GM21423 (cell line): ENCODE measurements at regions not wholly inside any gene's neighbourhood (a gene's known extent, or its start where the extent isn't known, plus 50 kb on each side); places are given as distances from the start of the nearest gene placed in this dataset.

Experiments
- ATAC-seq: cut with Tn5 transposase; IDR thresholded peaks from one replicate; pipeline ENCODE4 v1.9.1; 2021; ENCODE audit warnings: mild to moderate bottlenecking, moderate library complexity; ENCODE audit not compliant: unreplicated experiment

DNA sequence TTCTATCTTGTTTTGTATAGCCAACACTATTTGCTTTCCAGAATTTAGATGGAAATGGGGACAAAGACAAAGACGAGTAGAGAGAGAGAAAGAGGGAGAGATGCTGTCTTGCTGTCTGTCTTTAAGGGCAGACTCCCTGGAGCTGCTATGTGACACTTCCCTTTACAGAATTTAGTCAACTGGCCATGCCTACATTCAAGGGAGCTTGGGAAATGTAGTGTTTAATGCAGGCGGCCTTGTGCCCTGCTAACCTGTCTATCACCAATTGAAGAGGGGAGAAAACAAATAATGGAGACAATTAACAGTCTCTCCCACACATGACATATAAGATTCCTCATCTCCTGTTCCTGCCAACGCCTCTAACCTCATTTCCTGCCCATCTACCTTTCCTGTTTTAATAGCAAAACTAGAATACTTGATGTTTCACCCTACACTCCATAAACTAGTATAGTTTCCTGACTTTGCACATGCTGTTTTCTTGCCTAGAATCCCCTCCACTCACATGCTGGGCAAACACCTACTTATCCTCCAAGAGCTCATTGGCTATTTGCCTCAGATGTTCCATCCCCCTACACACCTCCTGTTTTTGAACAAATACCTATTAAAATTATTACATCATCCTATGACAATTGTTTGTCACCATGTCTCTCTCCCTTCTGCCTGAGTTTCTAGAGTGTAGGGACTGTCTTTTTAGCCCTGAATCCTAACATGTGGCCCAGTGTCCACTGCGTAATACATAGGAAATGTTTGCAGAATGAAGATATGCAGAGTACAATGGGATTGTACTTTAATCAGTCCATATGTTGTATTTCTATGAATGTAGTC is 117.2 kb downstream of the SLC25A24 start:
- no peak for ATAC-seq

DNA sequence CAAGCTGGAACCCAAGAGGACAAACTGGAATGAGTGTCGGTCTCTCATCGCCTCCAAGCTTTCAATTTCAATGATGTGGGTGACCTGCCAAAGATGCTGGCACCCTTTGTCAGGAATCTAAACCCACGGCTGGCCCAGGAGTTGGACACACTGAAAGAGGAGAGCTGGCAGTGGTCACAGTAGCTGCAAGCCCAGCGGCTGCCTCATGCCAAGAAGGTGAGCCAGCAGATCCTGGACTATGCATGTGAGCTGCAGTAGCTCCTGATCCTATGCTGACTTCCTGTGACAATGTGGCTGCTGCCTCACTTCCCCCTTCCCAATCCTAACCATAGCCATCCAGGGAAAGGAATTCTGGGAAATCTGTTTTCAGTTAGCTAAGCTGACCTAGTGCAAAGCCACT is 117.0 kb upstream of the VAV3 start:
- no peak for ATAC-seq

DNA sequence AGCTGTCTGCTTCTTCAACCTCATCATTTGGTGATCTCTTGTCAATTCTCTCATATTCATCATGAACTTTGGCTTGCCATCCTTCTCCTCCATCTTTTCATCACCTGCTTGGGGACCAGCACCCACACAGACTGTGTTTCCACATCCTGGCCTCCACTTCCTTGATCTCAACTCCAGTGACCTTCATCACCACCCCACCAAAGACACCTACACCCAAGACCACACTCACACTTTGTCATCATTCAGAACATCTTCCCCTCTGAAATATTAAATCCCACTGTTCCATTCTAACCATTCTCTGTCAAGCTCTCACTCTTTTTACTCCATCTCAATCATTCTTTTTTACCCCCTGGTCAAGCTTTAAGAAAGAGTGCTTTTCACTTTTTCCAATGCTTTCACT is 115.5 kb upstream of the VAV3 start:
- ATAC-seq = no peak

DNA sequence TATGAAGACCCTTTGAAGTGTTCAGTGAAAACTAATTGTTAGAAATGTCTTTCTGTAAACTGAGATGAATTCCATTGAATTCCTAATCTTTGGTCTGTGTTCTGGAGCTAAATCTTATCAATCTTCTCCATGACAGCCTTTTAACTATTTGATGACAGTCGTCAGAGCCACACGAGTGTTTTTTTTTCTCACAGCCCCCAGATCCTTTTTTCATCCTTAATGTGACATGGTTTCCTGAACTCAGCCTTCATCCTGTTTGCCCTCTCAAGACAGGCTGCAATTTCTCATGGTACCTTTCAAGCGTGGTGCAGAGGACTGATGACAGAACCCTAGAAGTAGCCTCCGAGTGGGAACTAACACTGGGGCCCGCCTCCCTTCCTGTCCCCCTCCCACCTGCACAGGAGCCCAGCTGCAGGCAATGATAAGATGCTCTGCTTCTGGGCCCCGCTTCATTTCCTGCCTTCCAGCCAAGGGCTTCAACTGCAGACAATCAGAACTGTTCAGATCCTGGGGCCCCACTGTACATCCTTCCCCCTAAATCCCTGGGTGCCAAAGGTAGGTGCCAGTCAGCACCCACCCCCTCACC is 114.6 kb upstream of the VAV3 start:
- ATAC-seq = no peak

DNA sequence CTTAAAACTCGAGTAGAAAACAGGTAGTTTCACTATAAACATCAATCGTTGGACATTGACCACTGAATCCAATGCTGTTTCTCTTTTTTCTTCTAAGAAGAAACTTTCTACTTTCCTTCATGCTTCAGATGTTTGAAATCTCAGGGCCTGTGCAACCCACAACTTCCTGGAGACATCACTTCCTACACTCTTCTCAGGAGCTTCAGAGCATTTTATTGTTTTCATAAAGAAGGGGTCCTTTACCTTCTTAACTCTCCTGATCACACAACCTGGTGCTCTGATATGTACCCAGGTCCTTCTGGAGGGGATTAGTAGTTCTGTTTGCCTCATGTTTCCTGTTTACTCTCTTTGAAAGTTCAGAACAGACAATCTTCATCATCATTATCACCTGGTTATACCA is 113.0 kb upstream of the VAV3 start:
- no peak for ATAC-seq

DNA sequence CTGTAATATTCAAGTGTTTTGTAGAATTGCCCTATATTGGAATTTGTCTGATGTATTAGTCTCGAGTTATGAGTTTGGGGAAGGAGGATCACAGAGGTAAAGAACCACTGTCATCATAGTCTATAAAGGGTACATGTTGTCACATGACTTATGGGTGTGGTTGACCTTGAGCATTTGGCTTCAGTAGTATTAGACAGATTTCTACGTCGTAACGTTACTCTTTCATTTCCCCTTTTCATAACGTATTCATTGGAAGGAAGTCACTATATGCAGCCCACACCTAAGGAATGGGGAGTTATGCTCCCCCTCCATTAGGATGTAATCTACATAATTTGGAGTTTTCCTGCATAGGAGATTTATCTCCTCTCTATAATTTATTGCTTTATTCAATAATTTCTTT is 110.1 kb upstream of the VAV3 start:
- ATAC-seq = peak; percentile 76

DNA sequence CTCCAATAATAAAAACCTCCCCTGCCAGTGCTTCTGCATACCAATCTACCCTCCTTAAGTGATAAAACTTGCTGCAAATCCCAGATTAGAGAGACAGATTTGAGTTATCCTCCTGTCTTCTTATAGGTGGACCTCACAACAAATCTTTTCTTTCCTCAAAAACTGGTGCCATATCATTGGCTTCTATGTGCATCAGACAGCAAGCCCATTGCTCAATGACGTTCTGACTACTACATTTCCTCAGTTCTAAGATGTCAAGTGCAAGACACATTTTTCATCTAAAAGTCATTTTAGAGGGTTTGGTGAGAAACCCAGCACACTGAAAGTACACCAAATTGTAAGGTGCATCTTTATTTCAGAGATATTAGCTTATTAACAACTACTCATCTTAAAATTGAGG is 107.8 kb upstream of the VAV3 start:
- no peak for ATAC-seq

DNA sequence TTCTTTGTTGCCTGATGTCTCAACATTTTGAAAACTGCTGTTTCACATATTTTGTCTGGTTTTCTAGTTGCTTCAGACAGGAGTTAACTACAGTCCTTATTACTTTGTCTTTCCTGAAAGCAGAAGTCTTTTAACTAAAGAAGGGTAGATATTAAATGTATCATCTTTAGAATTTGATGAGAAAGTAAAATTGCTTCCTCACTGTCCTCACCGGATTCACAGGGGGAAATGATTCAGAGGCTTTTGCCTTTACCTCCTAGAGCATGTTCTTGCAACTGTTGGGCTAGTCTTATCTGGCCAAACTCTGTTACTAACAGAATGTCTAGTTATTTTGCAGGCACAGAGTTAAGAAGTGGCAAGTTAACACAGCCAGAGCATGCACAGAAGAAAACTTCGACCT is 107.2 kb upstream of the VAV3 start:
- ATAC-seq = no peak

DNA sequence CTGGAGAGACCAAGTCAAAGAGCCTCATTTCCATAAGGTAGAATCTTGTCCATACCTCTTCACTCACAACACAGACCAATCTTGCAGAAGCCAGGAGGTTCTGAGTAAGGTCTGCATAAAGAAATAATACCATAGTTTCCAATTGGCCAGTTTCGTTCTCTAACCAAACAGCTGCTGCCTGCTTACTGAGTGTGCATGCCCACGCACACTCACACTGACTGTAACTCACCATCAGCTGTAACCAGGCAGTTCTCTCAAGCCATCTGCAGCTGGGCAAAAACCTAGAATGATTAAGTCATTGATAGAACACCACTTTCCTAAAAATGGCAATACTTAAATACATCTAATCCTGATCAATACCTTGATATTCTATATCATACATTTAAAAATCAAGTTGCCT is 106.6 kb upstream of the VAV3 start:
- ATAC-seq = no peak

DNA sequence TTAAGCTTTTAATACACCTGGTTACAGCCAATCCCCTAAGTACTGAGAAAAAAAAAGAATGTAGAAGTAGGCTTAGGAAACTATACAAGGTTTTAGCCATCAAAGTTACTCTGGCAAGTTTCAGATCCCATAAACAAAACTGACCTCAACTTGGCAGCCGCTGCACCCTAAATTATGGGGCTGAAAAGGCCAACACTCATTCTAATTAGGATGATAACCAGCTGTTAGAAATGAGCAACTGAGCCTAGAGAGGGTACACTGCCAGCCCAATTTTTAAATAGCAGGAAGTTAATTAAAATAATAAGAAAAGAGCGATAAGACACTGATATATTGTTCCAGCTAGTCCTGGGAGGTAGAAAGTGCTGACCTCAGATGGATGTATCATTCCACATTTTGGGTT is 105.7 kb upstream of the VAV3 start:
- ATAC-seq = no peak

DNA sequence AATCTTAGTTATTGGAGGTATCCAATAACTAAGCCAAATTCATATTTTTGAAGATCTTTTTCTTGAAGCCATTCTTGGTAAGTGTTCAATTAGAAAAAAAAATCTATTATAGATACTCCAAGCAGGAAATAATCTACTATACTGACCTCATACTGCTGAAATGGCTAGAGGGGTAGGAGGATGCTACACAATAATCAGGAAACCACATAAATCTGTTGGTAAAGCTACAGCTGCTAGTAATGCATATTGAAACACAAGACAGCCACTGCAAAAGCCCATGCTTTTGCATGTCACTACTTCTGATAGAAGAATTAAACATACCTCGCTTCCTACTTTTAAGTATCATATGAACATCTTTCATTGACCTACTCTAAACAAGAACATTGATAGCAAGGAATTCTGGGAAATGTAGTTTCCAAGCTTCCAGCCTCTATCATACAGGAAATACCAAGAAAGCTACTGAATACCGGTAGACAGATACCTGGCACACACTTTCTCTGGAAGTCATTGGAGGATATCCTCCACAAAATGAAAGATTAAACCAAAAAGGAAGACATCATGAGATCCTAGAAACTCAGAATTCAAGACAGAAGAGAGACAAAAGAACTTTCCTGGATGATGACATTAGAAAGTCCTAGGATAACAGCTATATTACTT is 103.0 kb upstream of the VAV3 start:
- ATAC-seq = no peak

DNA sequence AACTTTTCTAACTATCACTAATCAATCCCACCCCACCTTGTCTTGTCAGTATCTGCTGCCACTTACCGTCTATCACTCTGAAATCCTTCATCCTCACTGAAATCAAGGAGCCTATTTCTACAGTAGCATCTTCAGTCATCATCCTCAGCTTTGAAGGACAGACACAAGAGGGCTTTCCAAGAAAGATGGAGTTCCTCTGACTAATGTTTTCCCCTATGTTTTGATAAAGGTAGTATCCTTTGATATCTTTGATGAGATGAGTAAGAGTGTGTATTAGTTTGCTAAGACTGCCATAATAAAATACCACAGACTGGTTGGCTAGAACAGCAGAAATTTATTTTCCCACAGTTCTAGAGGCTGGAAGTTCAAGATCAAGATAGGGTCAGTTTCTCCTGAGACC is 101.8 kb upstream of the VAV3 start:
- ATAC-seq = no peak

DNA sequence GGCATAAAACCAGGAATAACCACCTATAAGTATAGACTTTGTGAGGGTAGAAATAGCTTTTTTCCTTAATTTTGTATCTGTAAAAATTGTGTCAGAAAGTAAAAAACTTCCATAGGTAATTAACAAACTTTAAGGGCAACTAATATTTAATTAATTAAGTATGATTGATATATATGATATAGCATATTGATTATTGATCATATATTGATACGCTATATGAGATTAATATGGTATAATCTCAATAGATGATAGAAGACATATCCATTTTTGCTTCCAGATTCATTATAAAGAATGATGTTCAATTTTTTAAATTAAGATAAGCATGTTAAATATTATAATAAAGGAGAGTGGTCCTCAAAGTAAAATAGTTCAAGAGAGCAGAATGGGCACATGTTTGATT is 99.3 kb upstream of the VAV3 start:
- no peak for ATAC-seq

DNA sequence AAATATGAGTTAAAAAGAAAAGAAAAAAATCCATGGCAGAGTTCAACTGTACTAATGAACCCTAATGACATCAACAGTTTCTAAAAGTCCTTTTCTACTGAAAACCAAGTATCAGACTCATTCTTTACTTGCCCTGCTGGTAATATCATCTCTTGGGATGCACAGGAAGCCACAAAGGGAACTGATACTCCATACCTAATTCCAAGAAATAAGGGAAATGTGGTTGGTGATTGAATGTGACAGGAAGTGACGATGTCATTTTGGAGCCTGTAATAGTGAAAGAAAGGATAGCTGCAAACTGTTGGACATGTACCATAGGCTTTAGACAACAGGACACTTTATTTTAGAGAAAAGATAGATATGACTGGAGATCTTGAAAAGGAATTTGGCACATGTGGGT is 98.7 kb upstream of the VAV3 start:
- ATAC-seq = no peak

DNA sequence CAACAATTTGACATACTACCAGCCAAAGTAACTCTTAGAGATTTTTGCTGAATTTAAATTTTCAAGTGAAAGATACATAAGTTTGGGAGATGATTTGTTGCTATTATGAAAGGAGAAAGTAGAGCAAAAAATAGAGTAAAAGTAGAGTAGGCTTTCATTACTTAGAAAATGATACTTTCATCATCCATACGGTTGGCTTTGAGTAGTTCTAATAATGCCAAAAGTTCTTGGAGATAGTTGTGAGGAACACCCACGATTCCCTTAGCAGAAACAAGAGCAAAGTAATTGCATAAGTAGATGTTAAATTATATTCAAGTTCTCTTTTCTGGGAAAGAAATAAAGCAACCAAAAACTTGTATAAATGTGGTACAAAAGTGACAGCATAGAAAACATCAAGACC is 95.0 kb upstream of the VAV3 start:
- ATAC-seq = no peak

DNA sequence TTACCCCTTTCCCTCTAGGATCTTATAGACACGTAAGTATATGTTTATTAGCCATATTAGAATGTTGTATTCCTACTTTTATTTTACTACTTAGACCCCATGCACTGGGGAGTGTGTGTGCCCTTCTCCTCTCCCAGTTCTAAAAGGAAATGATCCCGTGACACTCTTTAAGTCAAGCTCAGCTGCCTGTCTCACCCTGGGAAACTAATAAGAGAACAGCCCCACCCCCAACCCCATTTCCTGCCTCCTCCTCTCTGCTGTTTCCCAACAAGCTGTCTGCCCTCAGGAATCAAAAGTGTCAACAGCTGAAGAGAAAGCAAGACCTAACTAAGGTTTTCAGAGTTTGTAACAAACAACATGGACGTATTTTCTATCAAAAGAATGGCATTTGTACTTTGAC is 92.6 kb upstream of the VAV3 start:
- no peak for ATAC-seq

DNA sequence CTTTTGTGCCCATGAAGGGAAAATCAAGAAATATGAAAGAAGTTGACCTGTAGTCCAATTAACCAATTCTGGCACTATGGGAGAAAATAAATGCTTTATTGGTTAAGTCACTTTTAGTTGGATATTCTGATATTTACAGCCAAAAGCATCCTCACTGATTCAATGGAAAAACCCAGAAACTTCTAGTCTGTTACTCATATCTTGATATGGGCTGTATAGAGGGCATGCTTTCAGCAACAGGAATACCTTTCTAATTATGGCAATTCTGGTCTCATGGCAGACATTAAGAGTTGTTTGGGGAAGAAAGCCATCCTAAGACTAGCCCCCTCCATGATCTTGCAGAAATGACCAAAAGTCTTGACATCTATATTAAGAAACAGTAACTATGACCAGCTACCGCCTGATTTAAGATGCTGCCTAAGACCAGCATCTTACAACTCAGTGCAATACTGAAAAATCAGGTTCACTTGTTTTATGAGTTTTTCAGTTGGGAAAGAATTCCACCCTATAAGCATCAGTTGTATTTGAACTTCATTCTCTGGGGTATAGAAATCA is 91.5 kb upstream of the VAV3 start:
- ATAC-seq = no peak

DNA sequence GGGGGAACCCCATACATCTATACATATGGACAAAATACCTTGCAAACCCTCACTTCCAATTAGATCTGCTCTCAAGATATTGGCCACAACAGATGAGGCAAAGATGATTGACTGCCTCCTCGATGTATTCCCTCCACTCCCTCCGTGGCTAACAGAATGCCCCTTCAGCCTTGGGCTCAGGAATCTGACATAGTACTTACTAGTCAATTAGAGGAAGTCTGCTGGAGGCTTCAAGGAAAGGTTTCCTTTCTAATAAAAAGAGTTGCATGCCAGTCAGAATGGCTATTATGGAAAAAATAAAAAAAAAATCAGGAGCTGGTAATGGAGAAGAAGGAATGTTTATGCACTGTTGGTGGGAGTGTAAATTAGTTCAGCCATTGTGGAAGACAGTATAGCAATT is 90.4 kb upstream of the VAV3 start:
- ATAC-seq = no peak

DNA sequence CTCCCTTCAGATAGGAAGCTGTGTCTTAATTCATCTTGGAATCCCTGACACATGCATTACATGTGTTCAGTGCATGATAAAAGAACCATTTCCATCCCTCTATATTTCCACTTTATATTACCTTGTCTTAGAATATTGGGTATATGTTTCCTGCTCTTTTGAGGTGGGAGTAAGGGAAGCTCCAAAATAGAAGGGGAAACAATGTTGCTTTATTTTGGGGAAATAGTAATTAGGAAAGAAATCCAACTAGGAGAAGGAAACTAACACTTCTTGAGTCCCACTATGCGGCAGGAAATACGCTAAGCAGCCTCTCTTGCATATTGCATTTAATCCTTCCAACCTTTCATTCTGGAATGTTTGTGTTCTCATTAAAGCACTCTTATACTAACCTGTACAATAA is 89.4 kb upstream of the VAV3 start:
- ATAC-seq = no peak

DNA sequence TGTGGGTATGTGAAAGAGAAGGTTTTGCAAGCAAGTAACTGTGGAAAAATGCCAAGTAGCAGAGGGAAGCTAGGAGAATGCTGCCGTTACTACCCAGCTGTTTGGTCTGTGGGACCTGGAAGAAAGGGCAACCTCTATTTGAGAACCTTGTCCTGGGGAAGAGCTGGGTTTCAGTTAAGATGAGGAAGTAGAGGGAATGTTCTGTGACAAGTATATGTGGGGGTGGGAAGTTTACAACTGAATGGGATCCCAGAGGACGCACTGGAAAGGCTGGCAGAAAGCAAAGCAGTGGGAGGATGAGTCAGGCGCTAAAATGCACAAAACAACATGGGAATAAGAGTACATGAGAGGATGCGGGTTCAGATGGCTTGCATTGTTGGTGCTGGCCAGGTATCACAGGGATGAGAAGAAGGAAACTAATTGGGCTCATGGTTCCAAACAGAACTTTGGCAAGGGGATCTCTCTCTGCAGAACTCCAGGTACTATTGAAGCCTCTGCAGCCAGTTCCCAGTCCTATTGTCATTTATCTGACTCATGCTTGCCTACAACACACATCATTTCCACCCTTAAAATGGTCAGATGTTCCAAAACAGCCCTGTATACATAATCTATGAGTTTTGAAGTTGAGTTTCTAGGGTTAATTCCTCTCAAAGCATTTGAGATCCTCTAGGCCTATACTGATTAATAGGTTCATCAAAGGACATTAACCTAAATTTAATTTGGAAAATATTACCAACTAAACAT is 88.5 kb upstream of the VAV3 start:
- no peak for ATAC-seq

DNA sequence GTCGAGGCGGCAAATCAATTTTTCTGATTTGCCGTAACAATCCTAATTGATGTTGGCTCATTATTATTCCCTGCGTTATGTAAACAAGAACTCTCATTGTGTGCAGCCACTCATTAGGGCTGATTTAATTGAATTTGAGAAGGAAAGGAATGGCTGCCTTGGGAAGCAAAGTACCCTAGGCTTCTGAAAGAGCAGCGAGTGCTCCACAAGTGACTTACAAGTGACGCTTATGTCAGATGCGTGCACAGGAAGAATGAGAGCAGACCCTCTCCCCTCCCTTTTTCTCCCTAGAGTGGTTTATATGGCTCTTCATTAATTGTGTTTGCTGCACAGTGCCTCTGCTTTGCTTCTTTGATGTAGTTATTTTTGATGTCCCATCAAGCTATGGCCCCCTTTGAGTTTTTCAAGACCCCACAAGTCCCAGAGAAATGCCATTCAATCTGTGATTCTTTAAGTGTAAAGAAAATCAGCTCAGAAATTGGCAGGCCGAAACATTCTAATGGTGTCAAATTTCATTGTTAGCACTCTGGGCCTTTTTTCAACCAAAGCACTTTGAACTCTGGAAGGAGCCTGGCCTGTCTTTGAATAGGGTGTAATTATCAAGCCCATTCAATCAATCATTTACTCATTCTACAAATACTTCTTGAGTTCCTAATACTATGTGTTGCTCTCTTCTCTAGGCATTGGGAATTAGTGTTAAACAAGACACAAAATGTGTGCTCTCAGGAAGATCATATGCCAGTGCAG is 86.8 kb upstream of the VAV3 start:
- no peak for ATAC-seq
